AG04450 (cell line): ENCODE measurements at regions not wholly inside any gene's neighbourhood (a gene's known extent, or its start where the extent isn't known, plus 50 kb on each side); places are given as distances from the start of the nearest gene placed in this dataset.

Experiments used
- CTCF ChIA-PET: fragments of 300-600, 350-600 bp; formaldehyde crosslinking; extraction: SDS; loops from one replicate; lab custom pipeline; 2022; ENCODE audit warnings: antibody characterized with exemption, inconsistent platforms; lab: Charles Lee
- POLR2A ChIA-PET: fragments of 350-600 bp; formaldehyde crosslinking; extraction: SDS; loops from one replicate; lab custom pipeline; 2021; ENCODE audit warnings: antibody characterized with exemption, inconsistent platforms; lab: Yijun Ruan, JAX
- DNase-seq: peaks from one replicate; pipeline ENCODE4 v3.0.0-alpha.2; 2011; ENCODE audit warnings: low read depth, low spot score
- H3K27ac ChIP-seq: one replicate; pipeline ENCODE4 v1.5.1; 2012; ENCODE audit warnings: low read depth, low read length, control low read depth
- H3K27me3 ChIP-seq: one replicate; pipeline ENCODE4 v1.6.0; 2012; ENCODE audit warnings: low read length; ENCODE audit not compliant: control insufficient read depth, insufficient read depth
- H3K4me3 ChIP-seq: 2 replicates; pipeline ENCODE4 v1.5.1; 2011; ENCODE audit warnings: mild to moderate bottlenecking, low read depth, low read length, control low read depth
- H3K9me3 ChIP-seq: 2 replicates; pipeline ENCODE4 v1.5.1; 2012; ENCODE audit warnings: low read length; ENCODE audit not compliant: control insufficient read depth, insufficient read depth
- TF ChIP-seq, protein P1 (sequence below): IDR thresholded peaks from 2 replicates; pipeline ENCODE4 v1.5.1; 2011; ENCODE audit warnings: low read depth, low read length, control low read depth, inconsistent platforms

- no peaks in the 10 kb centered on the region for H3K27me3 ChIP-seq
- peaks cover 10% of the 10 kb centered on the region; the same call in 1 of the 2 replicates for H3K9me3 ChIP-seq
- TF ChIP-seq, protein P1, sequence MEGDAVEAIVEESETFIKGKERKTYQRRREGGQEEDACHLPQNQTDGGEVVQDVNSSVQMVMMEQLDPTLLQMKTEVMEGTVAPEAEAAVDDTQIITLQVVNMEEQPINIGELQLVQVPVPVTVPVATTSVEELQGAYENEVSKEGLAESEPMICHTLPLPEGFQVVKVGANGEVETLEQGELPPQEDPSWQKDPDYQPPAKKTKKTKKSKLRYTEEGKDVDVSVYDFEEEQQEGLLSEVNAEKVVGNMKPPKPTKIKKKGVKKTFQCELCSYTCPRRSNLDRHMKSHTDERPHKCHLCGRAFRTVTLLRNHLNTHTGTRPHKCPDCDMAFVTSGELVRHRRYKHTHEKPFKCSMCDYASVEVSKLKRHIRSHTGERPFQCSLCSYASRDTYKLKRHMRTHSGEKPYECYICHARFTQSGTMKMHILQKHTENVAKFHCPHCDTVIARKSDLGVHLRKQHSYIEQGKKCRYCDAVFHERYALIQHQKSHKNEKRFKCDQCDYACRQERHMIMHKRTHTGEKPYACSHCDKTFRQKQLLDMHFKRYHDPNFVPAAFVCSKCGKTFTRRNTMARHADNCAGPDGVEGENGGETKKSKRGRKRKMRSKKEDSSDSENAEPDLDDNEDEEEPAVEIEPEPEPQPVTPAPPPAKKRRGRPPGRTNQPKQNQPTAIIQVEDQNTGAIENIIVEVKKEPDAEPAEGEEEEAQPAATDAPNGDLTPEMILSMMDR, result no peak
- no peak overlapping the region for H3K27ac ChIP-seq
- CTCF ChIA-PET, result interaction anchor here (0.5 kb wide), 1 partner anchor 778 kb away, joined by 3 read pairs; no protein-coding TSS in a partner anchor
- POLR2A ChIA-PET, result no interaction called here
- H3K4me3 ChIP-seq, result no peak overlapping the region
- no peak for DNase-seq
These were observed 258.4 kb downstream of the BCL11A start for GRCh38 chr2:60294901-60295635.

- CTCF ChIA-PET, result no interaction called here
- Histone ChIP-seq H3K27ac (no peak overlapping the region), H3K4me3 (no peak overlapping the region), H3K27me3 (peaks cover 2% of the 10 kb centered on the region), H3K9me3 (peaks cover 6% of the 10 kb centered on the region; the same call in 1 of the 2 replicates)
- TF ChIP-seq, protein P1, result no peak
- POLR2A ChIA-PET, result no interaction called here
- no peak for DNase-seq
These were observed 261.2 kb downstream of the BCL11A start for GRCh38 chr2:60292242-60292641.

GRCh38 chr2:60290509-60290908 is 262.9 kb downstream of the BCL11A start:
- TF ChIP-seq, protein P1, result no peak
- Histone ChIP-seq H3K9me3 (peaks cover 4% of the 10 kb centered on the region; the same call in 1 of the 2 replicates), H3K4me3 (no peak overlapping the region), H3K27ac (no peak overlapping the region), H3K27me3 (peaks cover 2% of the 10 kb centered on the region)
- no peak for DNase-seq
- ChIA-PET CTCF (no interaction called here), POLR2A (no interaction called here)

DNA sequence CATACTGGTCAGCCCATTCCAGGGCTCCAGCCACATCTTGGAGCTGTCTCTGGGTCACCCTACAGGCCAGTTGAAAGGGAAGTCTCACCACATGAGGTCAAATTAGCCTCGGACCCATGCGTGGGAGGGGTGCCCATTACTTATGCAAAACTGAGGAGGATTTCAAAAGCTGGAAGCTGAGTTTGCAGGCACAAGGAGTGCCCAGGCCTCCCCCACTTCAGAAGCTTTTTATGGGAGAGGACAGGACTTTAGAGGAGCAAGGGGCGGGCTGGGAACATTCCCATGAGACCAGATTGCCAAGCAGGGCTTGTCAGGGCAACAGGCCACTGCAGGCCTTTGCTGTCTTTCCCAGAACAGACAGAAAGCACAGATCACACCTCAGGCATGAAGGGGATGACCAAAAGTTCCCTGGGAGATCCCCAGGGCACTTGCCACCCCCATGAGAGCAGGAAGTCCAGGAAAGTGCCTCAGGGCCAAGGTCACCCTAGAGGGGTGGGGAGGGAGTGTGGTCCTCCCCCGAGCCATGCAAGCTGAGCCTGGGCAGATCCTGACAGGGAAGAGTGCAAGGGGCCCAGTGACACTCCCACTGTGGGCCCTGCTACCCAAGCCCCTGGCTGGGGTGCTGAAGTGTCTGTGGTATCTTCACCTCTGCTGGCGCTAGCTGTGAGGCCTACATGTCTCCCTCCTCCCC is 267.7 kb downstream of the BCL11A start:
- Histone ChIP-seq H3K27me3 (peaks cover 2% of the 10 kb centered on the region), H3K4me3 (no peak overlapping the region), H3K9me3 (no peaks in the 10 kb centered on the region), H3K27ac (no peak overlapping the region)
- TF ChIP-seq, protein P1, result no peak
- DNase-seq, result no peak
- CTCF ChIA-PET, result no interaction called here
- POLR2A ChIA-PET, result no interaction called here

DNA sequence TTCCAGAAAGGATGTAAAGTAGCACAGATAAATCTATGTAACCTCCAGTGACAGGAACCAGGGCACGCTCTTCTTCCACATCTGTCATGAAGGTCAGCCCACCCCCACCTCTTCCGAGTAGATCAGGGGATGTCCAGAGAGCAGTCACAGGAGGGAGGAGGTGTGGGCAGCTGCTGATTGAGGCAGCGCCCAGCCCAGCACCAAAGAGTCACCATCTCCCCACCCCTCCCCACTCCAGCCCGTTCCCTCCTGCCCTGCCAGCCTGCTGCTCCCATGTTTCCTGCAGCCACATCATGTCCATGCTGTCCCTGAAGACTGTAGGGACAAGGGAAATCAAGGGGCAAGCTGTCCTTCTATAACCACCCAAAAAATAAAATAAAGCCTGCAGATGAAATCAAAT is 269.8 kb downstream of the BCL11A start:
- Histone ChIP-seq H3K27ac (no peak overlapping the region), H3K9me3 (no peaks in the 10 kb centered on the region), H3K4me3 (no peak overlapping the region), H3K27me3 (peaks cover 2% of the 10 kb centered on the region)
- TF ChIP-seq, protein P1, result no peak
- DNase-seq, result no peak
- CTCF ChIA-PET, result interaction anchor here (0.7 kb wide), 1 partner anchor 36 kb away, joined by 4 read pairs; no protein-coding TSS in a partner anchor
- POLR2A ChIA-PET, result no interaction called here
